Epidermal melanocyte (primary cell): ENCODE measurements at regions not wholly inside any gene's neighbourhood (a gene's known extent, or its start where the extent isn't known, plus 50 kb on each side); places are given as distances from the start of the nearest gene placed in this dataset.

Experiments
- DNase-seq: peaks from one replicate; pipeline ENCODE4 v3.0.0; 2011; ENCODE audit warnings: low spot score; ENCODE audit not compliant: insufficient read length

DNA sequence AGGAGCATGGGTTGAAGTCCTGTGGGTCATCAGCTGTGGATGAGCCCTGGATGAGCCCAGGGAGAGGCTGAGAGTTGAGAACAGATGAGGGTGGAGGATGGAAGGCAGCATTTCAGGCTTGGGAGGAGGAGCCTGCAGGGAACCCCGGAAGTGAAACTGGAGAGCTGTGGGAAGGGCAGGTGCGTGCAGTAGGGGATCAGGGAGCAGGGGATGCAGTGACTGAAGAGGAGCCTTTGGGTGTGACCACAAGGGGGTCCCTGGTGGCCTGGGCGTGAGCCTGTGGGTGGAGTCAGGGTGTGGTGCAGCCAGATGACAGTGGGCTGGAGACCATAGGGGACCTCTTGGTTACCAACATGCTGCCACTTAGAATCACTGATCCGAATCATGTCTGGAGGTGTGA, 115.5 kb downstream of the PAPOLA start:
- DNase-seq, result no peak

DNA sequence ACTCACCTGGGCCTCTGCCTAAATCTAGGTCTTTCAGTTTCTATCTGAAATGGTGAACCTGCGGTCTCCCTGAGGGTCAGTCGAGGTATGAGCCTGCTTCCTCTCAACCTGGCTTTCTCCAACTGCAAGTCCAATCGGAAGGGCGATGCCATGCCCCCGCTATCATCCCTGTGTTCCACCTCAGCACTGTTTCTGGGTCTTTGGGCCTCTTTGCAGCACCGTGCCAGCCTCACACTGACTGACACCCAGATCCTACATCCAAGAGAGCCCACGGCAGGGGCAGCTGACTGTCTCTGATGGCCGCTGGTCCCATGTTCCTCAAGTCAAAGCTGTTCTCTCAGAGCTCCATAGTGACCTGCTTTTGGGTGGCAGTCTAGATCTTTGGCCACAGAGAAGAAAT, 120.7 kb downstream of the PAPOLA start:
- DNase-seq, result no peak

DNA sequence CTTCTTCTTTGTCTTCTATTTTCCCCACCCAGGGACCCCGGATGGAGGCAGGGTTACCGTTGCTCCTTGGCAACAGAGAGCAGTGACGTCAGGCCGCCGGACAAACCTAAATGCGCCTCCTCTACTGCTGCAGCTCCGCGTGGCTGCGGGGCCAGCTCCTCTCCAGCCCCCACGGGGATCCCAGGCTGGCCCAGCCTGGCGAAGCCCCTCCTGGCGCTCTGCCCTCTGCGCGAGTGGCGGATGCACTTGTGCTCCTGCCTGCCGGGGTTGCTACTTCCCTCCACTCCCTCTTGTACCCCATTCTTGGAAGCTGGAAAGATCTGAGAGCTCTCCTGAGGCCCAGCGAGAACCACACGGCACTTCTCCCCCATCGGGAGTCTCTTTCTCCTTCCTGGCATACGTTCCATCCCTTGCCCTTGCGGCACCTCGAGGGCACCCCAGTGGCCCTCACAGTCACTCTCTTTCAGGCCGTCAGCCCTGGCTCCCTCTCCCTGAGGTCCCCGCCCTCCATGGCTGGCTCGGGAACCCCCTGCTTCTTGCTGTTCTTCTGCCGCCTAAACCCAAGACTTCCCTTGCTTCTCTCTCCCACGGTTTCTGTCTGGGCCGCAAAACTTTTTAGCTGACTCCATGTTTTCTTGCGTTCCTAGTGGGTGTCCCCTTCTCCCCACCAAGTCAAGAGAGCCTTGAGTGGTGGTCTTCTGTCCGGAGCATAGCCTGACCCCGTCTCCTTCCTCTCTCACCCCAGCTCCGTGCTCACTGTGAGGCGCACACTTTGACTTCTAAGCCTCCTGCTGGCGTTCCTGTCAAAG, 121.7 kb downstream of the PAPOLA start:
- no peak for DNase-seq

DNA sequence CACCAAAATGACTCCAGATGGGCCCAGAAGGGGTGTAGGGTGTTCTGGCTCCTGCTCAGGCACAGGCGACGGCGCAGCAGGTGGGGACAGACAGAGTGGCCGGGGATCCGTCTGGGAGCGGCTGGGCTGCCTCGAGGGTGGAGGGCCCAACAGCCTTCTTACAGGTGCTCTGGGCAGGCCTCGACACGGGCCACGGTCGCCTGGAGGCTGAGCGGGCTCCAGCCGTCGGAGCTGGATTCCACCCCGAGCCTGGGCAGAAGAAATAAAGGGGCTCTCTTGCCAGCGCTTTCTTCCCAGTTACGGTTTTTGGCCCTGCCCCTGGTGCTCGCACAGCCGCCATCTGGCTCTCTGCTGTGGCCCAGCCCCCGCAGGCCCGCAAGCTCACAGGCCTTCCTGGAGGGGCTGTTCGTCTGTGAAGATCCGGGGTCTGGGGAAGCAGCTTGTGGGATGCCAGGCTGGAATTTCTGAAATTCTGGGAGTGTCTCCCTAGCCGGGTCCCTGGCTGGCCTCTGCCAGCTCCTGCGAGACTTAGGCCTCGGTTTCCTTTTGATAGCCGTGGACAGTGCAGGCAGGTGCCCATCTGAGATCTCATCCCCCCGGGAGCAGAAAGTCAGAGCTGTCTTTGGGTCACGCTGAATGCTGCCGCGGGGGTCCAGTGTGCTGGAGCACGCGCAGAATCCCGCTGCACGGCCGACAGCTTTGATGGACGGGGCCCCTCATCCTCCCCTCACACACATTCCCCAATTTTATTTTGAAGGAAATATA, 122.7 kb downstream of the PAPOLA start:
- no peak for DNase-seq

DNA sequence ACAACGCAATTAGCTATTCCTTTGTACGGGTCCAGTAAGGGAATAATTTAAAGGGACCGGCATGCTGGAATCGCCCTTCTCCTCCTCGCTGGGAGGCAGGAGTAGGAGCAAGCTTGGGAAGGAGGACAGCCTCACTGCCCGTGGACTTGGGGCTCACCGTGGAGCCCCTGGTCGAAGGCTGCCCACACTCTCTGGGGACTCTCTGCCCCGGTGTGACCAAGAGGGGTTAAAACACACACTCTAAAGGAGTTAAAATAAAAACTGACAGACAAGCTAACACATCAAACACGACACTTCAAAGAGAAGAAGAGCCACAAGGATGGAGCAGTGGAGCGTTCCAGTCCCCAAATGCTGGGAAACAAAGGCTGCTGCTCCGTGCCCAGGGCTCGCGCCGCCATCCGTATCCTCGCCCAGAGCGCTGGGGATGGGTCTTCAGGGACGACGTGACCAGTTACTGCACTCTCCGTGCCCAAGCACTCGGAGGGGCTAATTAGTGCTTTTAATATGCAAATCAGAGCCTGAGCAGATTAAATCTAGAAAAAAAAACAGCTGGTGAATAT, 123.3 kb downstream of the PAPOLA start:
- DNase-seq, result no peak

DNA sequence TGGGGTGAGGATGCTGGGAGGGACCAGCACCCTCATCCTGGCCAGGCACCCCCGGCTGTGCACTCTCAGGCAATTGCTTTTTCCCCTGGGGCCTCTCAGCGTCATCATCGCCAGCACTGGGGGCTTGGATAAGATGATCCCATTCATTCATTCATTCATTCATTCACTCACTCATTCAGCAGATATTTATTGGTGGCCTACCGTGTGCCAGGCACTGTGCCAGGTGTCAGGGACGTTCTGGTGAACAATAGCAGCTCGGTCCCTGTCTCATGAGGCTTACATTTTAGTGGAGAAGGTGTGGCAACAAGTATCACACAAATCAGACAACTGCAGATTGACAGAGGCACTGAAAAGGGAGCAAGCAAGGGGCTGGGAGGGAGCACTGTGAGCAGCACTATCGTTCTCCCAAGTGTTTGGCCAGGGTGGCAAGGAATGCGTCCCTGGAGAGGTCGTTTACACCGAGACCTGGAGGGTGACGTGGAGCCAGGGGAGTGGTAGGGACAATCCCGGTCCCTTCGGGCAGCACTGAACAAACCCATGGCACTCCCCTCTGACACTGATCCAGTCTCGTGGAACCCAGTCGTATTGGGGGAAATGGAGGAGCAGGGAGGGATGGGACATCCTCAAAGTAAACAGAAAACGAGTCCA, 124.1 kb downstream of the PAPOLA start:
- no peak for DNase-seq

DNA sequence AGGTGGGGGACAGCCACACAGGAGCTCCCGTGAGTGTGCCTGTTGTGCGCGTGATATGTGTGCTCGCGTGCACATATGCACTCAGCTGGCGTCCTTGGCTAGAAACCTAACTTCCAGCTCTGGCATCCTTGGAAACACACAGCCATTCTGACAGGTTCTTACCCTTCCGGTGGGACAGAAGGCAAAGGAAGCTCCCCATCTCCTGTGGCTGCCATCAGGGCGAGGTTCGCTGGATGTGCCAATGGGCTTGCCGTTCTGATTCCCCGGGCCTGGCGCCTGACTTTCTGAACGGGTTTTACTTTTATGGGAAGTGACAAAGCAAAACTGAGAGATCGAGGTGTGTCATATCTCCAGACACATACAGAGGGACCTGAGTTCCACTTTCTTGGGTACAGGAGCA, 124.7 kb downstream of the PAPOLA start:
- DNase-seq, result no peak

DNA sequence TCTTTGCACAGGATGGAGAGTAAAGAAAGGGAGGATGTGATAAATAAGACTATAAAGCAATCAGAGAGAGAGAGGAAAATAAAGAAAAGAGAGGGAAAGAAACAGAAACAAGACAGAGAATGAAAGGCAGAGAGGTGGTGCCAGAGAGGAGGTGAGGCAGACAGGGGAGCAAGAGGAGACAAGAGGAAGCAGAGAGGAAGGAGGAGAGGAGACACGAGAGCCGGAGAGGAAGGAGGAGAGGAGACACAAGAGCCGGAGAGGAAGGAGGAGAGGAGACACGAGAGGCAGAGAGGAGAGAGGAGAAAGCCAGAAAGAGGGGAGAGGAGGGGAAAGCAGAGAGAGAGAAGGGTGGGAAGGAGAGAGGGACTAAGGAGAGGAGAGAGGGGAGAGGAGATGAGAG, 125.2 kb downstream of the PAPOLA start:
- DNase-seq, result no peak

DNA sequence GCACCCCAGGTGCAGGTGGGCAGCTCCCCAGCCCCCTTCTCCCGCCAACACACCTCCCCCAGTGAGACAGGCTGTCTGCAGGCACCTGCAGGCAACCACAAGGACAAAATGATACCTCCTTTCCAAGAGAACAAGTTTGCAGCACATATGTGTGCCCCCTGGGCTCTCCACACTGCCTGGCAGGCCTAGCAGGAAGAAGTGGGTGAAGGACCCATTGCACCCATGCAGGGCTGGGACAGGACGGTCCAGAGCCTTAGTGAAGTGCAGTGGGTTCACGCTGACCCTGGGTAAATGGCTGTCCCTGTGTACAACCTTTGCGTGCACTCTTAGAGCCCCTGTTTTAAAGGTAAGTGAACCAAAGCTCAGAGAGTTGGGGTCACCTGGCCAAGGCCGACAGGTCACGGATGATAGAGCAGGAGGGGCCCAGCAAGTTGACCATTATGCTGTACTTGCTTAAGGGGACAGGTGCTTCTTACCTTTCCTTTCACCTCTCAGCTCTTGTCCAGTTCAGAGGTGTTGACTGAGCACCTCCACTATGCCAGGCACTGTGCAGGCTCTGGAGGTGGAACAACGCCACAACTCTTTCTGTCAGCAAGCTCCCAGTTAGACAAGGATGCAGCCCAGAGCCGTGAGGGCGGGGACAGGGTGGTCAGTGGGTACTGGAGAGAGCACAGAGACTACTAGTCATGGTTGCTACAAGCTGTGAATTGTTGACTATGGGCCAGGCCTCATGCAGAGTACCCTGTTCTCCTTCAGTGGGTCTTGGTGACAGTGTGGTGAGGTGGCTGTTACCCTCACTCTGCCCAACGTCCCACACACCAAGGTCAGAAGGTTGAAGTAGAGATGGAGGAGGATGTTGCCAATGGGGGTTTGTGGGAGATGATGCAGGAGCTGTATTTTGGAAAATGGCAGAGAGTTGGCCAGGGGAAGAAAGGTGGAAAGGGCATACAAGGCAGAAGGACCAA, 125.9 kb downstream of the PAPOLA start:
- no peak for DNase-seq

DNA sequence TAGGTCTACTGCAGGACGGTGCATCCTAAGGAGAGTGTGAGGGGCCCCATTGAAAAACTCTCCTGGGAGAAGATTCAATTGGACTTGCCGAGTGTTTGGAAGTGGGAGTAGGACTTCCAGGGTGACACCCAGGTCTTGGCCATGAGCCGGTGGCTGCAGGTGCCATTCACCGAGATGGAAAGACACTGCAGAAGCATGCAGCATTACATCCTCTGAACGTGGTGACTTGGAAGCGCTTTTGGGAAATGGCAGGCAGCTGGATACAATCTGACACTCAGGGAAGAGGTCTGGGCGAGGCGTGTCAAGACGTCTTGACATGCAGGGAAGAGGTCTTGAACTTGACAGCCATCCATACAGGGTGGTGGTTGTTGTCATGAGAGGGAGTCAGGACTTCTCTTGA, 126.9 kb downstream of the PAPOLA start:
- DNase-seq, result no peak

DNA sequence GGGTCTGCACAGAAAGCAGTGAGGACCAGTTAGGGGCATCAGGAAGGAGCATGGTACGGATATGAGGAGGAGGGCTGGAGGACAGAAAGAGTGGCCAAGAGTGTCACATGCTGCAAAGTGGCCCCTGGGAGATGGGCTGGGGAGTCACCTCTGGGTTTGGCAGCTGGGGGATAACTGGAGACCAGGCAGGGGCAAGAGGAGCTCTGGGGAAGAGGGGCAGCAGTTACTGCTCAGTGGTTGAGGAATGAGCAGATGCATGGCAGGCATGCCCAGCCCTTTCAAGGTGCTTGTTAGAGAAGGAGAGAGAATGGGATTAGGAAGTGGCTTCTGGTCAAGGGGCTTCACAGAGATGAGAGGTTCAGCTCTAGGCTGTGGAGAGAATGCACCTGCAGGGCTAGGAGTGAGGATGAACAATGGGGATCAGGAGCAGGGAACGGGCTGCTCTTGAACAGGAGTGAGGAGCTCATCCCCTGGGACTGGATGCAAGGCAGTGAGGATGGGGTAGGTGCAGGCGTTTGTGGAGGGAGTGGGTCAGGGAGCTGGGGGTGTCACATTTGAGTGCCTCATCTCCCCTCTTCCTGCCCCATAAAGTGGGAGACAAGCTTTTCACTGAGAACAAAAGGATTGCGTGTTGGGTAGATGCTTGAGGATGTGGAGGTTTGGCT, 127.5 kb downstream of the PAPOLA start:
- DNase-seq, result no peak

DNA sequence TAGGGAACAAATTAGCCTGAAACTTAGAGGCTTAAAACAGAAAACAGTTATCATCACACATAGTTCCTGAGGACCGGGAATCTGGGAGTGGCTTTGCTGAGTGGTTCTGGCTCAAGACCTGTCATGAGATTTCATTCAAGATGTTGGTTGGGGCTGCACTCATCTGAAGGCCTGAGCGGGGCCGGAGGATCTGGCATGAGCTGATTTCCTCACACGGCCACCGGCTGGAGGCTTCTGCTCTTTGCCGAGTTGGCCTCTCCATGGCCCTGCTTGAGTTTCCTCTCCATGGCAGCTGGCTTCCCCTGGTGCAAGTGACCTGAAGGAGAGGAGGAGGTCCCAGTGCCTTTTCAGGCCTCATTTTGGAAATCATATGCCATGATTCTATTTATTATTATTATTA, 128.1 kb downstream of the PAPOLA start:
- DNase-seq, result no peak

DNA sequence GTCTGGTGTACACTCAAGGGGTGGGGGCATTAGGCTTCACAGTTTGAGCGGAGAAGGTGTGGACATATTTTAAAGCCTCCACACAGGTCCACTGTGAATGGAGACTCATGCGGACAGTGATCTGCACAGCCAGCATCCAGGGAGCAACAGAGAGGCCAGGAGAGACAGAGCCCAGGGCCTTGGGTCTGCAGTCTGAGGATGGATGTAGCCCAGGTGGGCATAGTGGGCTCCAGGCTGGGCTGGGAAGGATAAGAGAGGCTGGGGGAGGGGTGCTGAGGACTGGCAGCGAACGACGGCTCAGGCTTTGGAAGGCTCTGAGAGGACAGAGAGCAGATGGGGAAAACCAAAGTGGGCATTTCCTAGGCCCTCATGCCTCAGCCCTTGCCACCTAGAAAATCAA, 128.8 kb downstream of the PAPOLA start:
- no peak for DNase-seq

DNA sequence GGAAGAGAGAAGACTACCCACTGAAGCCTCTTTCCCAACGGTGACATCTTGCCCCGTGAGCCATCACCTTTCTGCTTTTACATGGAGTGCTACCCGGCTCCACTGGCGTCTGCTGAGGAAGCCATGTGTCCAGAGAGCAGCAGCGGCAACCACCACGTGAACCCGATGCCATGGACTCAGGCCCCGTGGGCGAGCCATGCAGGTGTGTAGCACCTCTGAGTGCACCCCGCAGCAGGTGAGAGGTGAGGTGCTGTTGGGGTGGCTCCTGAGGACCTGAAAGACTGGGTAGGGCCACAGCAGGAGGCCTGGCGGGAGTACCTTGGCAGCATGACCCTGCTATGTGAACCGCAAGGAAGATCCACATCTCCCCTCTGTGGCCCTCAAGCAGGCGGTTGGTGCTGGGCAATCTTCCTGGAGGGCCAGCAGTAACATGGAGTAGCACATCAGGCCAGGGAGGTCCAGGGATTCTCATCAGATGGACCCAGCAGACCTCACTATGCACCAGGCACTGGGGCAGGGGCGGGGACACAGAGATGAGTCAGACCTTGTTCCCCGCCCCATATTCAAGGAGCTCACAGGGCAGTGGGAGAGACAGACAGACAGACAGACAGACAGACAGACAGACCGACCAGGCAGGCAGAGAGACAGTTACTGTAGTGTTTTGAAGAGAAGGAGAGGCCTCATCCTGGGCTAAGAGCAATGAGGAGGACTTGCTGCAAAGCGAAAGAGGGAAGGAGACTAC, 129.6 kb downstream of the PAPOLA start:
- DNase-seq, result no peak

DNA sequence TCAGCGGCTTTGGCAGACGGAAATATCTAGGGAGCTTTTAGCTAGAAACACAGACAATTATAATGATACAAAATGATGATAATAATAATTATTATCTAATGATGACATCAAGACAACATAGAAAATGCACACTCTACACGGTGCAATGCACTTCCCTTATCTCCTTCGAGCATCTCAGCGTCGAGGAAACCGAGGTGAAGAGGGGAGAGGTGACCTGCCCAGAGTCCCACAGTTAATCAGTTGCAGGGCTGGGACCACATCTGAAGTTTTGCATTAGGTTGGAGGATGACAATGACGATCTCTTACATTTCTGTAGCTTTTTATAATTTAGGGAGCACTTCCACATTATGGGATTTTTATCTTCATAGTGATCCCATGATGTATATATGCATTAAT, 130.2 kb downstream of the PAPOLA start:
- no peak for DNase-seq

DNA sequence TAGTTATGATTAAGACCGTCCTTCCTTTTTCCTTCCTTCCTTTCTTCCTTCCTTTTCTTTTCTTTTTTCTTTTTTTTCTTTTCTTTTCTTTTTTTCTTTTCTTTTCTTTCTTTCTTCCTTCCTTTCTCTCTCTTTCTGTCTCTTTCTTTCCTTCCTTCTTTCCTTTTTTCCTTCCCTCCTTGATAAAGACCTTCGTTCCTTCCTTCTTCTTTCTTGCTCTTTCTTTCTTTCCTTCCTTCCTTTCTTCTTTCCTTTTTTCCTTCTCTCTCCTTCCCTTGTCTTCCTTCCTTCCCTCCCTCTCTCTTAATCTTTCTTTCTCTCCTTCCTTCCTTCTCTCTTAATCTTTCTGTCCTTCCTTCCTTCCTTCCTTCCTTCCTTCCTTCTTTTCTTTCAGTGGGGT, 130.9 kb downstream of the PAPOLA start:
- DNase-seq, result no peak

DNA sequence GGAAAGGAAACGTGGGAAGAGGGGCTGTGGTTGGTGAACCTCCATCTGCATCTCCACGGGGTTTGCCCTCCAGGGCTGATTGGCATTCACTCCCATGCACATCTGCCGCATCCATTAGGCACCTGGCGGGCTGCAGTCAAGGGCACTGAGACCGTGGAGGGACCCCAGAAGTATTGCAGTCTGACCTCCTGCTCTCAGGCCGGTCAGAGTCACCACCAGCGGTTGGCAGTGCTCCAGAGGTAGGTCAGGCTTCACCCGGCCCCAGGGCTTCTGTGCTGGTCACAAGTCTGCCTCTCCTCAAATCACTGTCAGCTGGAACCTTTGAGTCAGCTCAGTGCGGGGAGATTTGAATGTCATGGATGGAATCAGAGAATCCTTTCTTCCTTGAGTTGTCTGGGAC, 132.3 kb downstream of the PAPOLA start:
- DNase-seq, result no peak

DNA sequence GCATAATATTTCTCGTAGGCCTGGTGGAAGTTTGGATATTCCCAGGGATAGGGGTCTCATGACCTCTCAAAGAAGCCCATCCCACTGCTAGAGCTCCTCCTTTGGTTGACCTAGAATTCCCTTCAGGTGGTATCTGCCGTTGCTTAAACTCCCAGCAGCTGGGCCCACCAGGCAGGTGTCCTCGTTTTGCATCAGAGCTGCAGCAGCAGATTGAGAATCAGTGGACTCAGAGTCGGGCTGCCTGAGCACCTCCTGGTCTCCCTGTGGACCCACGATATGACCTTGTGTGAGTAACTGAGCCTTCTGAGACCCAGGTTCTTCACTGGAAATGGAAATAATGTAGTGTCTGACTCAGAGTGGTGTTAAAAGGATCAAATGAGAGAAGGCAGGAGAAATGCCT, 132.7 kb downstream of the PAPOLA start:
- no peak for DNase-seq

DNA sequence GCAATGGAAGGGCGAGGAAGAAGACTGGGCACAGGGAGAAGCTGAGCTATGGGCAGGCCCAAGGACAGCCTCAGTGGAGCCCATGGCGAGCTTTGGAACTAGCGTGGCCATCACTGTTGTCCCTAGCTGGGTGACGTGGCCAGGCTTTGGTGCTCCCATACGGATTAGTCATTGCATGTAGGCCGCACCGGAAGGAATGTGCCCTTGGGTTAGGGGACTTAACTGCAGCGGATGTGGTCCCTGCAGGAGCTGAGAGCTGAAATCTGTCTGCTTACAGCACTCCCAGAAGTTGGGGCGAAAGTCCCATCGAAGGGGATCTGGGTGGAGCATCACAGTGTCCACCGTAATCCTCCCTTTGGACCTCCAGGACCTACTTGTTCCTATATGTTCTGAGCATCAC, 133.7 kb downstream of the PAPOLA start:
- DNase-seq, result no peak

DNA sequence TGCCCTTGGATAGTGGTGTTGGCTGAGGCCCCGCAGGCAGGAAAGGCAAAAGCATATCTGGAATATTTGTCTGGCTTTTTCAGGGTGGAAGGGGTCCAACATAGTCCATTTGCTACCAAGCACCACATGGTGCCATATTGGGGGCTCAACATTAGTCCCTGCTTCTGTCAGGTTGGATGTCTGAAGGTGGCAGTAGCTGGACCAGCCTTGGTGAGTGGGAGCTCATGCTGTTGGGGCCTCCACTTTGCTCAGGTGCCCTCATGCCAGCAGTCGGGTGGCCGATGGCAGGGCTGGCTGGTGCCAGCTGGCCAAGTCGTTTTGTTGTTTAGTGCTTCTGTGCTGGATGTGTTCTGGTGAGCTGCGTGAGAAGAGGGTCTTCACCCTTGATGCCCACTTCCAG, 135.3 kb downstream of the PAPOLA start:
- no peak for DNase-seq
